Nephron progenitor cell (in vitro differentiated cells): ENCODE measurements at regions not wholly inside any gene's neighbourhood (a gene's known extent, or its start where the extent isn't known, plus 50 kb on each side); places are given as distances from the start of the nearest gene placed in this dataset.

Experiments used
- DNase-seq: peaks from one replicate; pipeline ENCODE4 v3.0.0; 2021
- H3K27ac Mint-ChIP-seq: 2 replicates; pipeline ENCODE4 v1.8.0; 2021; ENCODE audit warnings: mild to moderate bottlenecking, moderate library complexity, mixed read lengths
- H3K27me3 Mint-ChIP-seq: 2 replicates; pipeline ENCODE4 v1.8.0; 2021; ENCODE audit warnings: mild to moderate bottlenecking, low read depth, mixed read lengths; ENCODE audit not compliant: poor library complexity
- H3K36me3 Mint-ChIP-seq: 2 replicates; pipeline ENCODE4 v1.8.0; 2021; ENCODE audit warnings: low read depth, mixed read lengths
- H3K4me1 Mint-ChIP-seq: 2 replicates; pipeline ENCODE4 v1.8.0; 2021; ENCODE audit warnings: mixed read lengths
- H3K4me3 Mint-ChIP-seq: 2 replicates; pipeline ENCODE4 v1.8.0; 2021; ENCODE audit warnings: mild to moderate bottlenecking, moderate library complexity, mixed read lengths
- H3K9me3 Mint-ChIP-seq: 2 replicates; pipeline ENCODE4 v1.8.0; 2021; ENCODE audit warnings: mild to moderate bottlenecking, moderate library complexity, mixed read lengths
- TF ChIP-seq, protein P1 (sequence below): fragments of 200-600 bp; sonication (generic); IDR thresholded peaks from 2 replicates; pipeline ENCODE4 v1.5.0; 2021; ENCODE audit warnings: antibody characterized with exemption

- H3K27ac Mint-ChIP-seq: no peak overlapping the region
Observed at GRCh38 chr2:226608451-226608850, 191.2 kb downstream of the IRS1 start.

GRCh38 chr2:226607379-226607778 is 192.2 kb downstream of the IRS1 start:
- Mint-ChIP-seq H3K36me3 (no peaks in the 10 kb centered on the region), H3K4me1 (peaks cover 9% of the 10 kb centered on the region), H3K27ac (no peak overlapping the region), H3K4me3 (no peak overlapping the region), H3K9me3 (no peaks in the 10 kb centered on the region), H3K27me3 (no peaks in the 10 kb centered on the region)
- TF ChIP-seq, protein P1, sequence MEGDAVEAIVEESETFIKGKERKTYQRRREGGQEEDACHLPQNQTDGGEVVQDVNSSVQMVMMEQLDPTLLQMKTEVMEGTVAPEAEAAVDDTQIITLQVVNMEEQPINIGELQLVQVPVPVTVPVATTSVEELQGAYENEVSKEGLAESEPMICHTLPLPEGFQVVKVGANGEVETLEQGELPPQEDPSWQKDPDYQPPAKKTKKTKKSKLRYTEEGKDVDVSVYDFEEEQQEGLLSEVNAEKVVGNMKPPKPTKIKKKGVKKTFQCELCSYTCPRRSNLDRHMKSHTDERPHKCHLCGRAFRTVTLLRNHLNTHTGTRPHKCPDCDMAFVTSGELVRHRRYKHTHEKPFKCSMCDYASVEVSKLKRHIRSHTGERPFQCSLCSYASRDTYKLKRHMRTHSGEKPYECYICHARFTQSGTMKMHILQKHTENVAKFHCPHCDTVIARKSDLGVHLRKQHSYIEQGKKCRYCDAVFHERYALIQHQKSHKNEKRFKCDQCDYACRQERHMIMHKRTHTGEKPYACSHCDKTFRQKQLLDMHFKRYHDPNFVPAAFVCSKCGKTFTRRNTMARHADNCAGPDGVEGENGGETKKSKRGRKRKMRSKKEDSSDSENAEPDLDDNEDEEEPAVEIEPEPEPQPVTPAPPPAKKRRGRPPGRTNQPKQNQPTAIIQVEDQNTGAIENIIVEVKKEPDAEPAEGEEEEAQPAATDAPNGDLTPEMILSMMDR: no peak
- no peak for DNase-seq

More at GRCh38 chr2:226608451-226608850, 191.2 kb downstream of the IRS1 start:
- TF ChIP-seq, protein P1: no peak
- H3K36me3 Mint-ChIP-seq: no peaks in the 10 kb centered on the region
- no peaks in the 10 kb centered on the region for H3K27me3 Mint-ChIP-seq
- no peaks in the 10 kb centered on the region for H3K9me3 Mint-ChIP-seq
- H3K4me1 Mint-ChIP-seq: peaks cover 9% of the 10 kb centered on the region
- no peak for DNase-seq
- H3K4me3 Mint-ChIP-seq: no peak overlapping the region

GRCh38 chr2:226605642-226606041 is 194.0 kb downstream of the IRS1 start:
- no peak overlapping the region for H3K4me3 Mint-ChIP-seq
- DNase-seq: no peak
- no peaks in the 10 kb centered on the region for H3K27me3 Mint-ChIP-seq
- no peaks in the 10 kb centered on the region for H3K9me3 Mint-ChIP-seq
- peaks cover 9% of the 10 kb centered on the region for H3K4me1 Mint-ChIP-seq
- no peaks in the 10 kb centered on the region for H3K36me3 Mint-ChIP-seq
- TF ChIP-seq, protein P1: no peak
- H3K27ac Mint-ChIP-seq: no peak overlapping the region

GRCh38 chr2:226603606-226604005 is 196.0 kb downstream of the IRS1 start:
- Mint-ChIP-seq H3K9me3 (no peaks in the 10 kb centered on the region), H3K27me3 (no peaks in the 10 kb centered on the region), H3K4me3 (no peak overlapping the region), H3K27ac (no peak overlapping the region), H3K4me1 (no peaks in the 10 kb centered on the region), H3K36me3 (no peaks in the 10 kb centered on the region)
- TF ChIP-seq, protein P1: no peak
- no peak for DNase-seq

GRCh38 chr2:226601881-226602662 is 197.5 kb downstream of the IRS1 start:
- no peak overlapping the region for H3K4me3 Mint-ChIP-seq
- TF ChIP-seq, protein P1: no peak
- H3K9me3 Mint-ChIP-seq: no peaks in the 10 kb centered on the region
- no peaks in the 10 kb centered on the region for H3K36me3 Mint-ChIP-seq
- no peaks in the 10 kb centered on the region for H3K27me3 Mint-ChIP-seq
- peaks cover 8% of the 10 kb centered on the region for H3K4me1 Mint-ChIP-seq
- H3K27ac Mint-ChIP-seq: no peak overlapping the region
- DNase-seq: no peak

- Mint-ChIP-seq H3K27ac (no peak overlapping the region), H3K4me3 (no peak overlapping the region)
- TF ChIP-seq, protein P1: no peak
Observed at GRCh38 chr2:226600802-226601201, 198.8 kb downstream of the IRS1 start.

More at GRCh38 chr2:226600802-226601201, 198.8 kb downstream of the IRS1 start:
- no peak for DNase-seq
- Mint-ChIP-seq H3K36me3 (no peaks in the 10 kb centered on the region), H3K4me1 (peaks cover 8% of the 10 kb centered on the region), H3K27me3 (no peaks in the 10 kb centered on the region), H3K9me3 (peaks cover 2% of the 10 kb centered on the region)
